ENCODE measurements at regions not wholly inside any gene's neighbourhood (a gene's known extent, or its start where the extent isn't known, plus 50 kb on each side); places are given as distances from the start of the nearest gene placed in this dataset.
A peak's percentile ranks its signal among the peaks of the same experiment; 100 is the strongest.

- ChIA-PET CTCF (no interaction called here), POLR2A (no interaction called here)
- Histone ChIP-seq H3K27me3 (replicated peaks in 2 of 5; ENCODE audit: control insufficient read depth in 4 of 5, insufficient read depth in 5 of 5, low read length in 4 of 5) (no peaks in the 10 kb centered on the region), H3K27ac (ENCODE audit: insufficient read depth in 1 of 2, low read depth in 1 of 2, low read length in 2 of 2, poor library complexity in 1 of 2, severe bottlenecking in 2 of 2) (no peak overlapping the region), H3K4me1 (ENCODE audit: control extremely low read depth in 1 of 4, control insufficient read depth in 4 of 4, insufficient read depth in 4 of 4, low read length in 3 of 4) (peaks cover 3 to 7% (median 6%) of the 10 kb centered on the region in 4 experiments), H3K36me3 (ENCODE audit: control insufficient read depth in 4 of 4, insufficient read depth in 4 of 4, low read length in 3 of 4) (no peaks in the 10 kb centered on the region), H3K4me3 (ENCODE audit: control insufficient read depth in 1 of 7, extremely low read depth in 1 of 7, insufficient read depth in 4 of 7, low read depth in 2 of 7, low read length in 6 of 7) (peak overlapping the region in 2 of 7 experiments; percentile 13 to 29), H3K9me3 (ENCODE audit: control extremely low read depth in 1 of 5, control insufficient read depth in 4 of 5, insufficient read depth in 2 of 5, low read depth in 1 of 5, low read length in 4 of 5) (no peaks in the 10 kb centered on the region)
- DNase-seq, result peak in 1 of 3 donors; percentile 4
- WGBS (ENCODE audit: insufficient coverage), result 0% methylated on average over 2 of the region's 3 CpGs
These were observed 89.3 kb downstream of the DDIT4L start for GRCh38 chr4:100100985-100101384.

- Histone ChIP-seq H3K4me1 (ENCODE audit: control extremely low read depth in 1 of 4, control insufficient read depth in 4 of 4, insufficient read depth in 4 of 4, low read length in 3 of 4) (peaks cover 3 to 7% (median 6%) of the 10 kb centered on the region in 4 experiments), H3K27me3 (replicated peaks in 2 of 5; ENCODE audit: control insufficient read depth in 4 of 5, insufficient read depth in 5 of 5, low read length in 4 of 5) (no peaks in the 10 kb centered on the region), H3K4me3 (ENCODE audit: control insufficient read depth in 1 of 7, extremely low read depth in 1 of 7, insufficient read depth in 4 of 7, low read depth in 2 of 7, low read length in 6 of 7) (no peak overlapping the region), H3K9me3 (ENCODE audit: control extremely low read depth in 1 of 5, control insufficient read depth in 4 of 5, insufficient read depth in 2 of 5, low read depth in 1 of 5, low read length in 4 of 5) (no peaks in the 10 kb centered on the region), H3K27ac (ENCODE audit: insufficient read depth in 1 of 2, low read depth in 1 of 2, low read length in 2 of 2, poor library complexity in 1 of 2, severe bottlenecking in 2 of 2) (no peak overlapping the region), H3K36me3 (ENCODE audit: control insufficient read depth in 4 of 4, insufficient read depth in 4 of 4, low read length in 3 of 4) (no peaks in the 10 kb centered on the region)
- 100% methylated on average over 2 of the region's 2 CpGs for WGBS (ENCODE audit: insufficient coverage)
- CTCF ChIA-PET, result no interaction called here
- POLR2A ChIA-PET, result no interaction called here
- no peak for DNase-seq
These were observed 90.5 kb downstream of the DDIT4L start for GRCh38 chr4:100099746-100100145.

GRCh38 chr4:100098681-100099080, 91.6 kb downstream of the DDIT4L start:
- CTCF ChIA-PET, result interaction anchor here (0.8 kb wide), 1 partner anchor 23 kb away, joined by 3 read pairs; no protein-coding TSS in a partner anchor
- DNase-seq, result no peak
- H3K9me3 ChIP-seq (ENCODE audit: control extremely low read depth in 1 of 5, control insufficient read depth in 4 of 5, insufficient read depth in 2 of 5, low read depth in 1 of 5, low read length in 4 of 5), result no peaks in the 10 kb centered on the region
- peaks cover 3 to 8% (median 6%) of the 10 kb centered on the region in 4 experiments for H3K4me1 ChIP-seq (ENCODE audit: control extremely low read depth in 1 of 4, control insufficient read depth in 4 of 4, insufficient read depth in 4 of 4, low read length in 3 of 4)
- H3K27me3 ChIP-seq (replicated peaks in 2 of 5; ENCODE audit: control insufficient read depth in 4 of 5, insufficient read depth in 5 of 5, low read length in 4 of 5), result no peaks in the 10 kb centered on the region
- POLR2A ChIA-PET, result no interaction called here
- no peaks in the 10 kb centered on the region for H3K36me3 ChIP-seq (ENCODE audit: control insufficient read depth in 4 of 4, insufficient read depth in 4 of 4, low read length in 3 of 4)
- no peak overlapping the region for H3K4me3 ChIP-seq (ENCODE audit: control insufficient read depth in 1 of 7, extremely low read depth in 1 of 7, insufficient read depth in 4 of 7, low read depth in 2 of 7, low read length in 6 of 7)
- 100% methylated on average over 1 of the region's 2 CpGs for WGBS (ENCODE audit: insufficient coverage)
- H3K27ac ChIP-seq (ENCODE audit: insufficient read depth in 1 of 2, low read depth in 1 of 2, low read length in 2 of 2, poor library complexity in 1 of 2, severe bottlenecking in 2 of 2), result no peak overlapping the region

- Histone ChIP-seq H3K9me3 (ENCODE audit: control extremely low read depth in 1 of 5, control insufficient read depth in 4 of 5, insufficient read depth in 2 of 5, low read depth in 1 of 5, low read length in 4 of 5) (no peaks in the 10 kb centered on the region), H3K36me3 (ENCODE audit: control insufficient read depth in 4 of 4, insufficient read depth in 4 of 4, low read length in 3 of 4) (no peaks in the 10 kb centered on the region), H3K27ac (ENCODE audit: insufficient read depth in 1 of 2, low read depth in 1 of 2, low read length in 2 of 2, poor library complexity in 1 of 2, severe bottlenecking in 2 of 2) (no peak overlapping the region), H3K4me3 (ENCODE audit: control insufficient read depth in 1 of 7, extremely low read depth in 1 of 7, insufficient read depth in 4 of 7, low read depth in 2 of 7, low read length in 6 of 7) (no peak overlapping the region), H3K27me3 (replicated peaks in 2 of 5; ENCODE audit: control insufficient read depth in 4 of 5, insufficient read depth in 5 of 5, low read length in 4 of 5) (no peaks in the 10 kb centered on the region), H3K4me1 (ENCODE audit: control extremely low read depth in 1 of 4, control insufficient read depth in 4 of 4, insufficient read depth in 4 of 4, low read length in 3 of 4) (peaks cover 3 to 10% (median 7%) of the 10 kb centered on the region in 4 experiments)
- ChIA-PET POLR2A (interaction anchor here (0.6 kb wide), 1 partner anchor 16 kb away, joined by 4 read pairs; no protein-coding TSS in a partner anchor), CTCF (interaction anchor here (0.8 kb wide), 1 partner anchor 22 kb away, joined by 3 read pairs; no protein-coding TSS in a partner anchor)
- no peak for DNase-seq
- 100% methylated on average over 4 of the region's 7 CpGs for WGBS (ENCODE audit: insufficient coverage)
These were observed 92.2 kb downstream of the DDIT4L start for GRCh38 chr4:100098011-100098545.

- Histone ChIP-seq H3K27ac (ENCODE audit: insufficient read depth in 1 of 2, low read depth in 1 of 2, low read length in 2 of 2, poor library complexity in 1 of 2, severe bottlenecking in 2 of 2) (no peak overlapping the region), H3K4me1 (ENCODE audit: control extremely low read depth in 1 of 4, control insufficient read depth in 4 of 4, insufficient read depth in 4 of 4, low read length in 3 of 4) (peaks cover 0 to 6% (median 3%) of the 10 kb centered on the region in 4 experiments), H3K36me3 (ENCODE audit: control insufficient read depth in 4 of 4, insufficient read depth in 4 of 4, low read length in 3 of 4) (no peaks in the 10 kb centered on the region), H3K4me3 (ENCODE audit: control insufficient read depth in 1 of 7, extremely low read depth in 1 of 7, insufficient read depth in 4 of 7, low read depth in 2 of 7, low read length in 6 of 7) (no peak overlapping the region), H3K9me3 (ENCODE audit: control extremely low read depth in 1 of 5, control insufficient read depth in 4 of 5, insufficient read depth in 2 of 5, low read depth in 1 of 5, low read length in 4 of 5) (no peaks in the 10 kb centered on the region), H3K27me3 (replicated peaks in 2 of 5; ENCODE audit: control insufficient read depth in 4 of 5, insufficient read depth in 5 of 5, low read length in 4 of 5) (no peaks in the 10 kb centered on the region)
- ChIA-PET CTCF (interaction anchor here (1.2 to 1.5 kb wide), 4 partner anchors 9 to 98 kb away, joined by 3 to 10 read pairs (median 8); no protein-coding TSS in a partner anchor), POLR2A (interaction anchor here (0.6 kb wide), 1 partner anchor 100 kb away, joined by 3 read pairs; no protein-coding TSS in a partner anchor)
- DNase-seq, result peak; percentile 40 to 69 (median 67)
- WGBS (ENCODE audit: insufficient coverage), result no CpG with 5 or more reads among the region's 7 CpGs
These were observed 94.3 kb downstream of the DDIT4L start for GRCh38 chr4:100095729-100096595.

- H3K27me3 ChIP-seq (replicated peaks in 2 of 5; ENCODE audit: control insufficient read depth in 4 of 5, insufficient read depth in 5 of 5, low read length in 4 of 5), result no peaks in the 10 kb centered on the region
- H3K27ac ChIP-seq (ENCODE audit: insufficient read depth in 1 of 2, low read depth in 1 of 2, low read length in 2 of 2, poor library complexity in 1 of 2, severe bottlenecking in 2 of 2), result no peak overlapping the region
- no peaks in the 10 kb centered on the region for H3K9me3 ChIP-seq (ENCODE audit: control extremely low read depth in 1 of 5, control insufficient read depth in 4 of 5, insufficient read depth in 2 of 5, low read depth in 1 of 5, low read length in 4 of 5)
- 37% methylated on average over 8 of the region's 8 CpGs for WGBS (ENCODE audit: insufficient coverage)
- no peak overlapping the region for H3K4me3 ChIP-seq (ENCODE audit: control insufficient read depth in 1 of 7, extremely low read depth in 1 of 7, insufficient read depth in 4 of 7, low read depth in 2 of 7, low read length in 6 of 7)
- no peaks in the 10 kb centered on the region for H3K36me3 ChIP-seq (ENCODE audit: control insufficient read depth in 4 of 4, insufficient read depth in 4 of 4, low read length in 3 of 4)
- peaks cover 0 to 3% (median 1%) of the 10 kb centered on the region in 4 experiments for H3K4me1 ChIP-seq (ENCODE audit: control extremely low read depth in 1 of 4, control insufficient read depth in 4 of 4, insufficient read depth in 4 of 4, low read length in 3 of 4)
- ChIA-PET CTCF (interaction anchor here (0.7 to 4.5 kb wide), 12 partner anchors 8 to 1637 kb away, joined by 3 to 19 read pairs (median 3); no protein-coding TSS in a partner anchor), POLR2A (no interaction called here)
- DNase-seq, result peak; percentile 91 to 96 (median 95)
These were observed 97.0 kb downstream of the DDIT4L start for GRCh38 chr4:100093091-100093866.
